HG02610 (cell line): ENCODE measurements at regions not wholly inside any gene's neighbourhood (a gene's known extent, or its start where the extent isn't known, plus 50 kb on each side); places are given as distances from the start of the nearest gene placed in this dataset.
A peak's percentile ranks its signal among the peaks of the same experiment; 100 is the strongest.

Experiments
- ATAC-seq: cut with Tn5 transposase; IDR thresholded peaks from one replicate; pipeline ENCODE4 v1.9.1; 2021; ENCODE audit warnings: mild to moderate bottlenecking, moderate library complexity; ENCODE audit not compliant: unreplicated experiment

GRCh38 chr4:129641179-129641578 lies 545.2 kb downstream of the C4orf33 start:
- ATAC-seq: peak; percentile 82

- no peak for ATAC-seq
Observed at GRCh38 chr4:129645461-129645860, 549.5 kb downstream of the C4orf33 start.

GRCh38 chr4:129668092-129668491 lies 572.1 kb downstream of the C4orf33 start:
- no peak for ATAC-seq

GRCh38 chr4:129672941-129673340 lies 577.0 kb downstream of the C4orf33 start:
- ATAC-seq: no peak

- no peak for ATAC-seq
Observed at GRCh38 chr4:129675036-129675435, 579.1 kb downstream of the C4orf33 start.

- no peak for ATAC-seq
Observed at GRCh38 chr4:129676934-129677333, 581.0 kb downstream of the C4orf33 start.

GRCh38 chr4:129682586-129682985 lies 586.6 kb downstream of the C4orf33 start:
- ATAC-seq: no peak

GRCh38 chr4:129707949-129708348 lies 612.0 kb downstream of the C4orf33 start:
- ATAC-seq: no peak

- ATAC-seq: no peak
Observed at GRCh38 chr4:129708784-129709183, 612.8 kb downstream of the C4orf33 start.

- no peak for ATAC-seq
Observed at GRCh38 chr4:129738175-129738574, 642.2 kb downstream of the C4orf33 start.

GRCh38 chr4:129747756-129748155 lies 651.8 kb downstream of the C4orf33 start:
- no peak for ATAC-seq

GRCh38 chr4:129748991-129749390 lies 653.0 kb downstream of the C4orf33 start:
- no peak for ATAC-seq

- ATAC-seq: no peak
Observed at GRCh38 chr4:129751646-129752045, 655.7 kb downstream of the C4orf33 start.

GRCh38 chr4:129783596-129783995 lies 687.6 kb downstream of the C4orf33 start:
- no peak for ATAC-seq

GRCh38 chr4:129788486-129788885 lies 692.5 kb downstream of the C4orf33 start:
- ATAC-seq: no peak

- no peak for ATAC-seq
Observed at GRCh38 chr4:129804461-129804981, 708.6 kb downstream of the C4orf33 start.

- ATAC-seq: no peak
Observed at GRCh38 chr4:129806986-129807385, 711.0 kb downstream of the C4orf33 start.

- no peak for ATAC-seq
Observed at GRCh38 chr4:129808242-129808641, 712.3 kb downstream of the C4orf33 start.

- no peak for ATAC-seq
Observed at GRCh38 chr4:129821073-129821472, 725.1 kb downstream of the C4orf33 start.

GRCh38 chr4:129821963-129822362 lies 726.0 kb downstream of the C4orf33 start:
- ATAC-seq: no peak

GRCh38 chr4:129822701-129823100 lies 726.7 kb downstream of the C4orf33 start:
- no peak for ATAC-seq

GRCh38 chr4:129823105-129823504 lies 727.2 kb downstream of the C4orf33 start:
- no peak for ATAC-seq

GRCh38 chr4:129829373-129829772 lies 733.4 kb downstream of the C4orf33 start:
- no peak for ATAC-seq
